HepG2 (cell line): ENCODE measurements at regions not wholly inside any gene's neighbourhood (a gene's known extent, or its start where the extent isn't known, plus 50 kb on each side); places are given as distances from the start of the nearest gene placed in this dataset.

Source experiments
- CBX2 ChIP-seq, 2 experiments: fragments of 200-600 bp in 1 of 2; sonication (generic); formaldehyde crosslinking in 1 of 2; IDR thresholded peaks; 2 replicates each; pipeline versions ENCODE4 v1.7.0 to v1.8.1; 2018 to 2022; ENCODE audit warnings: low read depth in 2 of 2, low read length in 1 of 2, mild to moderate bottlenecking in 1 of 2, missing genetic modification reagents in 1 of 2
- CEBPB ChIP-seq: IDR thresholded peaks from 2 replicates; pipeline ENCODE4 v1.6.1; 2011; ENCODE audit warnings: low read depth, low read length, improper control_type of control experiment, borderline replicate concordance
- HCFC1 ChIP-seq: fragments of 150-350 bp; IDR thresholded peaks from 2 replicates; pipeline ENCODE4 v1.6.1; 2014; ENCODE audit warnings: low read depth, low read length
- PCBP1 ChIP-seq: fragments of 200-400 bp; formaldehyde crosslinking; IDR thresholded peaks from 2 replicates; pipeline ENCODE4 v1.6.1; 2017; ENCODE audit warnings: mild to moderate bottlenecking, low read depth, low read length, borderline replicate concordance
- ZNF24 ChIP-seq: fragments of 450-650 bp; IDR thresholded peaks from 2 replicates; pipeline ENCODE4 v1.6.1; 2017; ENCODE audit warnings: antibody characterized with exemption, mild to moderate bottlenecking
- ZNF367 ChIP-seq: sonication (generic); formaldehyde crosslinking; IDR thresholded peaks from 2 replicates; pipeline ENCODE4 v1.4.0; 2020; ENCODE audit warnings: missing genetic modification reagents, borderline replicate concordance
- TF ChIP-seq, protein P1 (sequence below): sonication (generic); formaldehyde crosslinking; IDR thresholded peaks from 2 replicates; pipeline ENCODE4 v1.8.1; 2022; ENCODE audit warnings: low read depth, mild to moderate bottlenecking, missing genetic modification reagents
- TF ChIP-seq, protein P2 (sequence below): sonication (generic); formaldehyde crosslinking; IDR thresholded peaks from 2 replicates; pipeline ENCODE4 v1.8.1; 2023; ENCODE audit warnings: mild to moderate bottlenecking, missing genetic modification reagents, borderline replicate concordance
- TF ChIP-seq, protein P3 (sequence below): sonication (generic); formaldehyde crosslinking; IDR thresholded peaks from 2 replicates; pipeline ENCODE4 v1.5.0; 2020; ENCODE audit warnings: mild to moderate bottlenecking, missing genetic modification reagents, moderate library complexity
- TF ChIP-seq, protein P4 (sequence below), 2 experiments: fragments of 450-650 bp in 1 of 2; sonication (generic) in 1 of 2; formaldehyde crosslinking in 1 of 2; IDR thresholded peaks; 2 replicates each; pipeline versions ENCODE4 v1.6.1 to v1.8.0; 2016 to 2022; ENCODE audit warnings: antibody characterized with exemption in 1 of 2, mild to moderate bottlenecking in 1 of 2, missing genetic modification reagents in 1 of 2

DNA sequence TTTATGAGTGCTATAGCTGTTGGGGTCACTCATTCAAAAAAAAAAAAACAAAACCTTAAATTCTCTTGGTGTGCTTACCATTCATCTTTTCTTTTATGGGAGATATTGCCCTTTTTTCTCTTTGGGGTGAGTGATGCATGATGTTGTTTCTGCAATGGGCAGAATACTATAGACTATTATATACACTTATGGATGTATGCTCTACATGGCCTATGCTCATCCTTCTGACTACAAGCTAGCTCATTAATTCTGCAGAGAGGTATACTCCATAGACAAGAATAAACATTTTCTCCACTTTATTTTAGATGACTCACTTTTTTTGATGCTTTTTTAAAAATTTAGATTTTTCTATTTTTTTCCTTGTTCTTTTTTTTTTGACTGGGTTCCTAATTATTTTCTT lies 160.3 kb upstream of the ANK2 start:
- TF ChIP-seq CBX2 (IDR thresholded peaks at IDR 0.05; ENCODE audit: low read depth, low read length): no peak
- no peak for TF ChIP-seq CBX2 (CRISPR knock-in tag; IDR thresholded peaks at IDR 0.05; ENCODE audit: low read depth)
- TF ChIP-seq ZNF24: no peak
- TF ChIP-seq, protein P1, sequence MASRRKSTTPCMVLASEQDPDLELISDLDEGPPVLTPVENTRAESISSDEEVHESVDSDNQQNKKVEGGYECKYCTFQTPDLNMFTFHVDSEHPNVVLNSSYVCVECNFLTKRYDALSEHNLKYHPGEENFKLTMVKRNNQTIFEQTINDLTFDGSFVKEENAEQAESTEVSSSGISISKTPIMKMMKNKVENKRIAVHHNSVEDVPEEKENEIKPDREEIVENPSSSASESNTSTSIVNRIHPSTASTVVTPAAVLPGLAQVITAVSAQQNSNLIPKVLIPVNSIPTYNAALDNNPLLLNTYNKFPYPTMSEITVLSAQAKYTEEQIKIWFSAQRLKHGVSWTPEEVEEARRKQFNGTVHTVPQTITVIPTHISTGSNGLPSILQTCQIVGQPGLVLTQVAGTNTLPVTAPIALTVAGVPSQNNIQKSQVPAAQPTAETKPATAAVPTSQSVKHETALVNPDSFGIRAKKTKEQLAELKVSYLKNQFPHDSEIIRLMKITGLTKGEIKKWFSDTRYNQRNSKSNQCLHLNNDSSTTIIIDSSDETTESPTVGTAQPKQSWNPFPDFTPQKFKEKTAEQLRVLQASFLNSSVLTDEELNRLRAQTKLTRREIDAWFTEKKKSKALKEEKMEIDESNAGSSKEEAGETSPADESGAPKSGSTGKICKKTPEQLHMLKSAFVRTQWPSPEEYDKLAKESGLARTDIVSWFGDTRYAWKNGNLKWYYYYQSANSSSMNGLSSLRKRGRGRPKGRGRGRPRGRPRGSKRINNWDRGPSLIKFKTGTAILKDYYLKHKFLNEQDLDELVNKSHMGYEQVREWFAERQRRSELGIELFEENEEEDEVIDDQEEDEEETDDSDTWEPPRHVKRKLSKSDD (CRISPR knock-in tag): no peak
- no peak for TF ChIP-seq PCBP1
- TF ChIP-seq ZNF367 (CRISPR knock-in tag): no peak
- TF ChIP-seq, protein P2, sequence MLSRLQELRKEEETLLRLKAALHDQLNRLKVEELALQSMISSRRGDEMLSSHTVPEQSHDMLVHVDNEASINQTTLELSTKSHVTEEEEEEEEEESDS (CRISPR knock-in tag): no peak
- TF ChIP-seq CEBPB: no peak
- TF ChIP-seq, protein P3, sequence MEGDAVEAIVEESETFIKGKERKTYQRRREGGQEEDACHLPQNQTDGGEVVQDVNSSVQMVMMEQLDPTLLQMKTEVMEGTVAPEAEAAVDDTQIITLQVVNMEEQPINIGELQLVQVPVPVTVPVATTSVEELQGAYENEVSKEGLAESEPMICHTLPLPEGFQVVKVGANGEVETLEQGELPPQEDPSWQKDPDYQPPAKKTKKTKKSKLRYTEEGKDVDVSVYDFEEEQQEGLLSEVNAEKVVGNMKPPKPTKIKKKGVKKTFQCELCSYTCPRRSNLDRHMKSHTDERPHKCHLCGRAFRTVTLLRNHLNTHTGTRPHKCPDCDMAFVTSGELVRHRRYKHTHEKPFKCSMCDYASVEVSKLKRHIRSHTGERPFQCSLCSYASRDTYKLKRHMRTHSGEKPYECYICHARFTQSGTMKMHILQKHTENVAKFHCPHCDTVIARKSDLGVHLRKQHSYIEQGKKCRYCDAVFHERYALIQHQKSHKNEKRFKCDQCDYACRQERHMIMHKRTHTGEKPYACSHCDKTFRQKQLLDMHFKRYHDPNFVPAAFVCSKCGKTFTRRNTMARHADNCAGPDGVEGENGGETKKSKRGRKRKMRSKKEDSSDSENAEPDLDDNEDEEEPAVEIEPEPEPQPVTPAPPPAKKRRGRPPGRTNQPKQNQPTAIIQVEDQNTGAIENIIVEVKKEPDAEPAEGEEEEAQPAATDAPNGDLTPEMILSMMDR (CRISPR knock-in tag): no peak
- no peak for TF ChIP-seq HCFC1
- TF ChIP-seq, protein P4, sequence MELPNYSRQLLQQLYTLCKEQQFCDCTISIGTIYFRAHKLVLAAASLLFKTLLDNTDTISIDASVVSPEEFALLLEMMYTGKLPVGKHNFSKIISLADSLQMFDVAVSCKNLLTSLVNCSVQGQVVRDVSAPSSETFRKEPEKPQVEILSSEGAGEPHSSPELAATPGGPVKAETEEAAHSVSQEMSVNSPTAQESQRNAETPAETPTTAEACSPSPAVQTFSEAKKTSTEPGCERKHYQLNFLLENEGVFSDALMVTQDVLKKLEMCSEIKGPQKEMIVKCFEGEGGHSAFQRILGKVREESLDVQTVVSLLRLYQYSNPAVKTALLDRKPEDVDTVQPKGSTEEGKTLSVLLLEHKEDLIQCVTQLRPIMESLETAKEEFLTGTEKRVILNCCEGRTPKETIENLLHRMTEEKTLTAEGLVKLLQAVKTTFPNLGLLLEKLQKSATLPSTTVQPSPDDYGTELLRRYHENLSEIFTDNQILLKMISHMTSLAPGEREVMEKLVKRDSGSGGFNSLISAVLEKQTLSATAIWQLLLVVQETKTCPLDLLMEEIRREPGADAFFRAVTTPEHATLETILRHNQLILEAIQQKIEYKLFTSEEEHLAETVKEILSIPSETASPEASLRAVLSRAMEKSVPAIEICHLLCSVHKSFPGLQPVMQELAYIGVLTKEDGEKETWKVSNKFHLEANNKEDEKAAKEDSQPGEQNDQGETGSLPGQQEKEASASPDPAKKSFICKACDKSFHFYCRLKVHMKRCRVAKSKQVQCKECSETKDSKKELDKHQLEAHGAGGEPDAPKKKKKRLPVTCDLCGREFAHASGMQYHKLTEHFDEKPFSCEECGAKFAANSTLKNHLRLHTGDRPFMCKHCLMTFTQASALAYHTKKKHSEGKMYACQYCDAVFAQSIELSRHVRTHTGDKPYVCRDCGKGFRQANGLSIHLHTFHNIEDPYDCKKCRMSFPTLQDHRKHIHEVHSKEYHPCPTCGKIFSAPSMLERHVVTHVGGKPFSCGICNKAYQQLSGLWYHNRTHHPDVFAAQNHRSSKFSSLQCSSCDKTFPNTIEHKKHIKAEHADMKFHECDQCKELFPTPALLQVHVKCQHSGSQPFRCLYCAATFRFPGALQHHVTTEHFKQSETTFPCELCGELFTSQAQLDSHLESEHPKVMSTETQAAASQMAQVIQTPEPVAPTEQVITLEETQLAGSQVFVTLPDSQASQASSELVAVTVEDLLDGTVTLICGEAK (IDR thresholded peaks at IDR 0.05): no peak
- TF ChIP-seq, protein P4 (CRISPR knock-in tag; IDR thresholded peaks at IDR 0.05): no peak
